Common myeloid progenitor, CD34-positive (primary cell): ENCODE measurements at regions not wholly inside any gene's neighbourhood (a gene's known extent, or its start where the extent isn't known, plus 50 kb on each side); places are given as distances from the start of the nearest gene placed in this dataset.

ENCODE experiments used
- CTCF ChIA-PET: fragments of 350-600 bp; sonication (Branson Sonifier 250); formaldehyde crosslinking; loops from one replicate; lab custom pipeline; 2021; ENCODE audit warnings: antibody characterized with exemption; lab: Charles Lee
- POLR2A ChIA-PET: fragments of 350-600 bp; sonication (Branson Sonifier 250); formaldehyde crosslinking; loops from one replicate; lab custom pipeline; 2021; ENCODE audit warnings: antibody characterized with exemption; lab: Charles Lee
- DNase-seq, 3 donors: peaks; one replicate each; pipeline versions ENCODE4 v3.0.0 to v3.0.0-alpha.2; 2013
- H3K27ac ChIP-seq, 2 experiments: 1 replicate in 1 of 2; 2 replicates in 1 of 2; pipeline ENCODE4 v1.7.0; 2013; ENCODE audit warnings: inconsistent platforms in 2 of 2, low read length in 2 of 2, mild to moderate bottlenecking in 2 of 2, low read depth in 1 of 2, moderate library complexity in 1 of 2; ENCODE audit not compliant: severe bottlenecking in 2 of 2, insufficient read depth in 1 of 2, poor library complexity in 1 of 2
- H3K27me3 ChIP-seq, 5 experiments: replicated peaks in 2 of 5; 1 replicate in 3 of 5; 2 replicates in 2 of 5; pipeline versions ENCODE4 v1.6.1 to v1.7.0; 2013; ENCODE audit warnings: low read length in 4 of 5, mild to moderate bottlenecking in 2 of 5, moderate library complexity in 2 of 5, inconsistent platforms in 1 of 5; ENCODE audit not compliant: insufficient read depth in 5 of 5, control insufficient read depth in 4 of 5
- H3K36me3 ChIP-seq, 4 experiments: 1 replicate in 2 of 4; 2 replicates in 2 of 4; pipeline versions ENCODE4 v1.6.1 to v1.7.0; 2013; ENCODE audit warnings: low read length in 3 of 4, control low read depth in 1 of 4, mild to moderate bottlenecking in 1 of 4; ENCODE audit not compliant: control insufficient read depth in 4 of 4, insufficient read depth in 4 of 4
- H3K4me1 ChIP-seq, 4 experiments: 1 replicate in 3 of 4; 2 replicates in 1 of 4; pipeline versions ENCODE4 v1.6.1 to v1.7.1; 2013; ENCODE audit warnings: low read length in 3 of 4, mild to moderate bottlenecking in 3 of 4, control low read depth in 1 of 4, inconsistent platforms in 1 of 4, moderate library complexity in 1 of 4; ENCODE audit not compliant: control insufficient read depth in 4 of 4, insufficient read depth in 4 of 4; ENCODE audit errors: control extremely low read depth in 1 of 4
- H3K4me3 ChIP-seq, 7 experiments: 1 replicate in 4 of 7; 2 replicates in 3 of 7; pipeline versions ENCODE4 v1.5.1 to v1.7.0; 2013; ENCODE audit warnings: mild to moderate bottlenecking in 7 of 7, low read length in 6 of 7, moderate library complexity in 6 of 7, inconsistent platforms in 2 of 7, low read depth in 2 of 7, control low read depth in 1 of 7; ENCODE audit not compliant: insufficient read depth in 4 of 7, control insufficient read depth in 1 of 7; ENCODE audit errors: extremely low read depth in 1 of 7
- H3K9me3 ChIP-seq, 5 experiments: 1 replicate in 4 of 5; 2 replicates in 1 of 5; pipeline versions ENCODE4 v1.6.1 to v1.7.1; 2013; ENCODE audit warnings: low read length in 4 of 5, mild to moderate bottlenecking in 2 of 5, inconsistent platforms in 1 of 5, low read depth in 1 of 5, moderate library complexity in 1 of 5; ENCODE audit not compliant: control insufficient read depth in 4 of 5, insufficient read depth in 2 of 5; ENCODE audit errors: control extremely low read depth in 1 of 5
- WGBS: methylation state at CpG from one replicate; pipeline ENCODE4 v1.1.5; 2013; ENCODE audit not compliant: insufficient coverage; 5-methylcytosine and 5-hydroxymethylcytosine counted together

- peaks cover 0 to 2% (median 0%) of the 10 kb centered on the region in 5 experiments for H3K9me3 ChIP-seq
- CTCF ChIA-PET, result no interaction called here
- H3K4me3 ChIP-seq, result no peak overlapping the region
- POLR2A ChIA-PET, result no interaction called here
- peaks cover 0 to 12% (median 0%) of the 10 kb centered on the region in 5 experiments for H3K27me3 ChIP-seq
- no peak overlapping the region for H3K27ac ChIP-seq
- H3K4me1 ChIP-seq, result no peaks in the 10 kb centered on the region
- WGBS, result 100% methylated on average over 2 of the region's 5 CpGs
- no peak for DNase-seq
- no peaks in the 10 kb centered on the region for H3K36me3 ChIP-seq
Observed at GRCh38 chr17:33516645-33517044, 223.6 kb upstream of the ASIC2 start.

GRCh38 chr17:33517746-33518145 is 224.7 kb upstream of the ASIC2 start:
- no peaks in the 10 kb centered on the region for H3K36me3 ChIP-seq
- DNase-seq, result no peak
- ChIA-PET POLR2A (no interaction called here), CTCF (interaction anchor here (1.2 to 5.2 kb wide), 4 partner anchors 9 to 232 kb away, joined by 3 to 23 read pairs (median 4); no protein-coding TSS in a partner anchor)
- peaks cover 0 to 13% (median 0%) of the 10 kb centered on the region in 5 experiments for H3K27me3 ChIP-seq
- no CpG with 5 or more reads among the region's 5 CpGs for WGBS
- no peaks in the 10 kb centered on the region for H3K4me1 ChIP-seq
- H3K27ac ChIP-seq, result no peak overlapping the region
- peaks cover 0 to 2% (median 0%) of the 10 kb centered on the region in 5 experiments for H3K9me3 ChIP-seq
- H3K4me3 ChIP-seq, result no peak overlapping the region

- H3K27ac ChIP-seq, result no peak overlapping the region
- ChIA-PET POLR2A (no interaction called here), CTCF (interaction anchor here (0.7 to 5.2 kb wide), 8 partner anchors 7 to 155 kb away, joined by 3 to 23 read pairs (median 4); no protein-coding TSS in a partner anchor)
- no peaks in the 10 kb centered on the region for H3K4me1 ChIP-seq
- DNase-seq, result no peak
- H3K36me3 ChIP-seq, result no peaks in the 10 kb centered on the region
- WGBS, result 87% methylated on average over 4 of the region's 4 CpGs
- peaks cover 0 to 9% (median 0%) of the 10 kb centered on the region in 5 experiments for H3K27me3 ChIP-seq
- H3K9me3 ChIP-seq, result no peaks in the 10 kb centered on the region
- H3K4me3 ChIP-seq, result no peak overlapping the region
Observed at GRCh38 chr17:33519692-33520091, 226.6 kb upstream of the ASIC2 start.

- DNase-seq, result peak; percentile 47 to 63 (median 49)
- Histone ChIP-seq H3K9me3 (no peaks in the 10 kb centered on the region), H3K36me3 (no peaks in the 10 kb centered on the region), H3K27ac (no peak overlapping the region), H3K27me3 (peaks cover 0 to 14% (median 0%) of the 10 kb centered on the region in 5 experiments), H3K4me1 (no peaks in the 10 kb centered on the region), H3K4me3 (no peak overlapping the region)
- ChIA-PET POLR2A (no interaction called here), CTCF (interaction anchor here (0.7 to 5.2 kb wide), 8 partner anchors 8 to 154 kb away, joined by 3 to 23 read pairs (median 4); no protein-coding TSS in a partner anchor)
- WGBS, result 50% methylated on average over 12 of the region's 13 CpGs
Observed at GRCh38 chr17:33520426-33521330, 227.6 kb upstream of the ASIC2 start.

- WGBS, result 66% methylated on average over 5 of the region's 5 CpGs
- no peak overlapping the region for H3K4me3 ChIP-seq
- no peaks in the 10 kb centered on the region for H3K9me3 ChIP-seq
- ChIA-PET POLR2A (no interaction called here), CTCF (interaction anchor here (1.0 to 5.2 kb wide), 3 partner anchors 12 to 229 kb away, joined by 3 to 23 read pairs (median 3); no protein-coding TSS in a partner anchor)
- H3K36me3 ChIP-seq, result no peaks in the 10 kb centered on the region
- DNase-seq, result no peak
- H3K4me1 ChIP-seq, result no peaks in the 10 kb centered on the region
- H3K27ac ChIP-seq, result no peak overlapping the region
- H3K27me3 ChIP-seq, result peaks cover 0 to 14% (median 0%) of the 10 kb centered on the region in 5 experiments
Observed at GRCh38 chr17:33521784-33522183, 228.7 kb upstream of the ASIC2 start.

GRCh38 chr17:33522623-33523022 is 229.5 kb upstream of the ASIC2 start:
- CTCF ChIA-PET, result interaction anchor here (1.4 to 5.2 kb wide), 2 partner anchors 152 to 228 kb away, joined by 3 to 23 read pairs; no protein-coding TSS in a partner anchor
- Histone ChIP-seq H3K4me1 (no peaks in the 10 kb centered on the region), H3K27ac (no peak overlapping the region), H3K36me3 (no peaks in the 10 kb centered on the region), H3K9me3 (peaks cover 0 to 6% (median under 1%) of the 10 kb centered on the region in 5 experiments), H3K4me3 (no peak overlapping the region), H3K27me3 (peaks cover 0 to 14% (median 0%) of the 10 kb centered on the region in 5 experiments)
- WGBS, result 73% methylated on average over 8 of the region's 8 CpGs
- no peak for DNase-seq
- POLR2A ChIA-PET, result no interaction called here

- Histone ChIP-seq H3K4me1 (no peaks in the 10 kb centered on the region), H3K36me3 (no peaks in the 10 kb centered on the region), H3K27ac (no peak overlapping the region), H3K4me3 (no peak overlapping the region), H3K9me3 (peaks cover 0 to 8% (median 4%) of the 10 kb centered on the region in 5 experiments), H3K27me3 (peaks cover 0 to 14% (median 0%) of the 10 kb centered on the region in 5 experiments)
- DNase-seq, result peak in 2 of 3 donors; percentile 2 to 7
- CTCF ChIA-PET, result no interaction called here
- POLR2A ChIA-PET, result no interaction called here
- WGBS, result 20% methylated on average over 2 of the region's 5 CpGs
Observed at GRCh38 chr17:33523577-33523981, 230.5 kb upstream of the ASIC2 start.
